Tongue (tissue), 1 donor: ENCODE measurements at regions not wholly inside any gene's neighbourhood (a gene's known extent, or its start where the extent isn't known, plus 50 kb on each side); places are given as distances from the start of the nearest gene placed in this dataset.
"Not testable (repeated sequence)": the region's sequence is repeated elsewhere in the genome, so short reads cannot be mapped to it uniquely, and the experiment has no call there.

Source experiments
- DNase-seq: peaks from one replicate; pipeline ENCODE4 v3.0.0-alpha.2; 2015

- DNase-seq: no peak
Measured at GRCh38 chrX:124238268-124238667, 94.2 kb upstream of the TEX13D start.

- no peak for DNase-seq
Measured at GRCh38 chrX:124239324-124239723, 93.1 kb upstream of the TEX13D start.

GRCh38 chrX:124239911-124240310 lies 92.5 kb upstream of the TEX13D start:
- no peak for DNase-seq

- DNase-seq: no peak
Measured at GRCh38 chrX:124240422-124240821, 92.0 kb upstream of the TEX13D start.

- no peak for DNase-seq
Measured at GRCh38 chrX:124242131-124242530, 90.3 kb upstream of the TEX13D start.

GRCh38 chrX:124249345-124249744 lies 83.1 kb upstream of the TEX13D start:
- no peak for DNase-seq

- peak; percentile 53 for DNase-seq
Measured at GRCh38 chrX:124250835-124251437, 81.5 kb upstream of the TEX13D start.

- no peak for DNase-seq
Measured at GRCh38 chrX:124254611-124255010, 77.8 kb upstream of the TEX13D start.

- DNase-seq: peak; percentile 88
Measured at GRCh38 chrX:124256216-124256615, 76.2 kb upstream of the TEX13D start.

- DNase-seq: no peak
Measured at GRCh38 chrX:124256629-124257380, 75.7 kb upstream of the TEX13D start.

GRCh38 chrX:124257924-124258702 lies 74.3 kb upstream of the TEX13D start:
- no peak for DNase-seq

- no peak for DNase-seq
Measured at GRCh38 chrX:124260845-124261244, 71.6 kb upstream of the TEX13D start.

GRCh38 chrX:124263743-124264142 lies 68.7 kb upstream of the TEX13D start:
- DNase-seq: no peak

- no peak for DNase-seq
Measured at GRCh38 chrX:124268099-124268498, 64.4 kb upstream of the TEX13D start.

GRCh38 chrX:124269881-124270280 lies 62.6 kb upstream of the TEX13D start:
- peak; percentile 11 for DNase-seq

- DNase-seq: not testable (repeated sequence)
Measured at GRCh38 chrX:124271599-124271998, 60.9 kb upstream of the TEX13D start.

- no peak for DNase-seq
Measured at GRCh38 chrX:124272370-124272982, 60.0 kb upstream of the TEX13D start.

GRCh38 chrX:124274438-124275181 lies 57.9 kb upstream of the TEX13D start:
- peak; percentile 70 for DNase-seq

- no peak for DNase-seq
Measured at GRCh38 chrX:124275182-124275894, 57.1 kb upstream of the TEX13D start.

GRCh38 chrX:124280294-124280902 lies 52.1 kb upstream of the TEX13D start:
- DNase-seq: no peak

- no peak for DNase-seq
Measured at GRCh38 chrX:124282580-124282979, 49.9 kb upstream of the TEX13D start.
